Motor neuron (in vitro differentiated cells): ENCODE measurements at regions not wholly inside any gene's neighbourhood (a gene's known extent, or its start where the extent isn't known, plus 50 kb on each side); places are given as distances from the start of the nearest gene placed in this dataset.
A peak's percentile ranks its signal among the peaks of the same experiment; 100 is the strongest.
"Not testable (repeated sequence)": the region's sequence is repeated elsewhere in the genome, so short reads cannot be mapped to it uniquely, and the experiment has no call there.

ENCODE experiments used
- ATAC-seq, 8 experiments: fragments of 200-7000 bp; cut with Tn5 transposase; replicated peaks in 6 of 8; 2 replicates each; pipeline ENCODE4 v1.8.0; 2021; ENCODE audit warnings: mild to moderate bottlenecking in 8 of 8, moderate library complexity in 8 of 8
- H3K27ac ChIP-seq, 2 donors: fragments of 250-450 bp; sonication (Bioruptor Pico); 2 replicates each; pipeline ENCODE4 v1.9.0; 2021; ENCODE audit warnings: antibody characterized with exemption in 2 of 2, mild to moderate bottlenecking in 2 of 2, moderate library complexity in 1 of 2
- H3K4me1 ChIP-seq, 2 donors: fragments of 250-450 bp; sonication (Bioruptor Pico); replicated peaks in 1 of 2; 2 replicates each; pipeline ENCODE4 v1.6.1; 2021; ENCODE audit warnings: antibody characterized with exemption in 2 of 2, mild to moderate bottlenecking in 2 of 2, moderate library complexity in 1 of 2
- H3K4me3 ChIP-seq, 5 donors: fragments of 250-450 bp; sonication (Bioruptor Pico); 2 replicates each; pipeline ENCODE4 v1.9.0; 2021; ENCODE audit warnings: antibody characterized with exemption in 5 of 5, mild to moderate bottlenecking in 5 of 5, moderate library complexity in 4 of 5
- WGBS, 10 experiments: fragments of 450-650 bp; shearing (Covaris generic); methylation state at CpG; one replicate each; pipeline ENCODE4 v1.0.0; 2022; 5-methylcytosine and 5-hydroxymethylcytosine counted together
- in situ Hi-C, 9 experiments: fragments of 400-800 bp; cut with MboI; loops; one replicate each; pipeline ENCODE4 v1.15.0; 2021; ENCODE audit warnings: low sequenced_read_pairs in 9 of 9, low pct_unique_long_range_greater_than_20kb in 2 of 9; ENCODE audit not compliant: unreplicated experiment in 9 of 9

DNA sequence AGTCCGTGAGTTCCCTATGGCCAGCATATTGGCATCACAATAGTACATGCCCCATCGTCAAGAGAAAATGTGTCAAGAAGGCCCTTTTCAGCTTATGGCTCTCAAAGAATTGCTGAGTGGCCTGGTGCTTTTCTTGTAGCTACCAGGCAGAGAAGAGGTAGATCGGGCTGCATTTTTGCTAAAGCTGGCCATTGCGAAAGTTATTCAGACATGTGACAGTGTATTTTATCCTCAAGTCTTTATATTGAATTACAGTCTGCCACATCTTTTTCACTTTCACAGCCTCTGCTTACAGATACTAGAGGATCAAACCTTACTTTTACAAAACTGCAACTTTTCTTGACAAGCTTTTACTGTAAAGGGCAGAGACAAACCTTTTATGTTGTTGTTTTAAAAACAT, 261.5 kb upstream of the IGFBP7 start:
- peaks cover 4 to 6% of the 10 kb centered on the region in 2 donors for H3K4me1 ChIP-seq
- in situ Hi-C loops: no loop called here
- no peak overlapping the region for H3K4me3 ChIP-seq
- no peak for ATAC-seq
- WGBS, 10 experiments: 0 to 100% (median 87%) methylated on average over 1 to 4 of the region's 4 CpGs; no CpG with 5 or more reads in 1 of the 10 experiments
- H3K27ac ChIP-seq: no peak overlapping the region

DNA sequence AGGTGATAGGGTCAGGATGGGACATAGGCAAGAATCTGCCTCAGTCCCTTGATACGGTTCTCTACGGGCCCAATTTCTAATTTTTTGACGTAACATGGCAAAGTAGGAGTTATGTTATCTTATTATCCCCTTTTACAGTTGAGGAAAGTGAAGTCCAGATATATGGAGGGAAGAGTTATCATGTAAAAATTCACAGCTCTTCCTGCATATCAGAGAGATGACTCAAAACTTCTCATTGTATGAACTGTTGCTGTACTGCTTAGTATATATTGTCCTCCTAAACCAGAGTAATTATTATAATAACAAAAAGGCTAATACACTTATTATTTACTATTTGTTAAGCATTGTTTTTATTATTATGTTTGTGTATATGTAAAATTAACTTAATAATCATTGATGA, 260.5 kb upstream of the IGFBP7 start:
- in situ Hi-C loops: no loop called here
- no peak for ATAC-seq
- 0 to 100% (median 90%) methylated on average over 1 to 3 of the region's 3 CpGs; no CpG with 5 or more reads in 4 of the 10 experiments for WGBS, 10 experiments
- H3K27ac ChIP-seq: no peak overlapping the region
- H3K4me1 ChIP-seq: peaks cover 3 to 6% of the 10 kb centered on the region in 2 donors
- no peak overlapping the region for H3K4me3 ChIP-seq

DNA sequence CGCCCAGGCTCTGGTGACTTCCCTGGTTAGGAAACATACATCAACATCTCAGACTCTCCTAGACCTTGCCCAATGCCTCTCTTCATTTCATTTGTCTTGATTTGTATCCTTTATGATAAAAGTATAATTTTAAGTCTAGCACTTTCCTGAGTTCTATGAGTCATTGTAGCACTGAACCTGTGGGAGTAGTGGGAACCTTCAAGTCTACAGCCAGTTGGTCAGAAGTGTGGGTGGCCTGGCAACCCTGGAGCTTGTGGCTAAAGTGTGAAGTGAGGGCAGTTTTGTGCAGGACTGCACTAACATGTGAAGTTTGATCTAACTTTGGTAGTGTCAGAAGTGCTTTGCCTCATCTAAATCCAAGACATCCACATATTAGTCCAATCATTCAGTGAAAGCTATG, 259.3 kb upstream of the IGFBP7 start:
- ATAC-seq: no peak
- WGBS, 10 experiments: 83 to 100% (median 100%) methylated on average over 1 of the region's 1 CpG; no CpG with 5 or more reads in 6 of the 10 experiments
- in situ Hi-C loops: no loop called here
- Histone ChIP-seq H3K27ac (no peak overlapping the region), H3K4me1 (peaks cover 3 to 6% of the 10 kb centered on the region in 2 donors), H3K4me3 (no peak overlapping the region)

DNA sequence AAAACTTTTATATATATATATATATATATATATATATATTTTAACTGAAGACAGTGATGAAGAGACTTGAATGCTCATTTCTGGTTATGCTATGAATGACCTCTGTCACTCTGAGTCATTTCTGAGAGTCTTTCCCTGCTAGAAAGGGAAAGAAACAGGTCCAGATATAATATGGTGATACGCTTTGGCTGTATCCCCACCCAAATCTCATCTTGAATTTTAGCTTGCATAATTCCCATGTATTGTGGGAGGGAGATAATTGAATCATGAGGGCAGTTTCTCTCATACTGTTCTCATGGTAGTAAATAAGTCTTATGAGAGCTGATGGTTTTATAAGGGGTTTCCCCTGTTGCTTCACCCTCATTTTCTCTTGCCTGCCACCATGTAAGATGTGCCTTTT, 254.1 kb upstream of the IGFBP7 start:
- H3K27ac ChIP-seq: no peak overlapping the region
- no peak overlapping the region for H3K4me3 ChIP-seq
- no peaks in the 10 kb centered on the region for H3K4me1 ChIP-seq
- WGBS, 10 experiments: 0 to 83% (median 0%) methylated on average over 1 of the region's 1 CpG; no CpG with 5 or more reads in 7 of the 10 experiments
- ATAC-seq: peak in 2 of 8 experiments; percentile 91 to 94
- in situ Hi-C loops: no loop called here

DNA sequence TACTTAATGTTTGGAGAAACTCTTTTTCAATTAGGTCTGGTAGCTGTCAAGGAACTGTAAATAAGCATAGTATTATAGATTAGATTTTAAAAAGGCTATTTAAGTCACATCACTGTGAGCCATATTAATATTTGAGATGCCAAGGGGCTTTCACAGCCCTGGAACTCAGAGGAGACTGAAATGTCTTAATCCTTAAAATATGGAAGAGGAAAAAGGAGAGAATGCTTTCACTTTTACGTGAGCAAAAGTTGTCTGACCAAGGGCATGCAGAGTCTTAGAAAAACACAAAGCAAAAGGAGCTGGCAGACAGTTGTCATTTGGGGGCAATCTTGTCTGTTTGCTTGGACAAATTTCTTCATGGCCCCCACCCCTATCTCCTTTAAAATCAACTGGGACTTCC, 253.2 kb upstream of the IGFBP7 start:
- in situ Hi-C loops: no loop called here
- WGBS, 10 experiments: 0 to 100% (median 63%) methylated on average over 1 of the region's 1 CpG; no CpG with 5 or more reads in 2 of the 10 experiments
- no peak overlapping the region for H3K4me3 ChIP-seq
- ATAC-seq: peak in 2 of 8 experiments; percentile 10 to 22
- no peaks in the 10 kb centered on the region for H3K4me1 ChIP-seq
- no peak overlapping the region for H3K27ac ChIP-seq

DNA sequence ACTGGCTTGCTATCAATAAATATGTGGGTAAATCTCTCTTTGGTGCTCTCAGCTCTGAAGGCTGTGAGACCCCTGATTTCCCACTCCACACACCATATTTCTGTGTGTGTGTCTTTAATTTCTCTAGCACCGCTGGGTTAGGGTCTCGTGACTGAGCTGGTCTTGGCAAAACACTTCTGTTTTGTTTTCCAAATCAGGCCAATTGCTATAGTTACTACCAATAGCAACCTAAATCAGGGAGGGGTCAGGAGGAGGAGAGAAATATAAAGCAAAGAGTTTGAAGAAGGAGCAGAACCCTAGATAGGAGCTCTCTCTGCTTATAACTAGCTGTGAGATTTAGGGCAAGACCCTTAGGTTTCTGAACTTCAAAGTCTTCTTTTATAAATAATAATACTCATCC, 250.5 kb upstream of the IGFBP7 start:
- WGBS, 10 experiments: 6 to 90% (median 77%) methylated on average over 1 to 2 of the region's 2 CpGs; no CpG with 5 or more reads in 3 of the 10 experiments
- Histone ChIP-seq H3K4me3 (no peak overlapping the region), H3K27ac (no peak overlapping the region), H3K4me1 (no peaks in the 10 kb centered on the region)
- ATAC-seq: no peak
- in situ Hi-C loops: no loop called here

DNA sequence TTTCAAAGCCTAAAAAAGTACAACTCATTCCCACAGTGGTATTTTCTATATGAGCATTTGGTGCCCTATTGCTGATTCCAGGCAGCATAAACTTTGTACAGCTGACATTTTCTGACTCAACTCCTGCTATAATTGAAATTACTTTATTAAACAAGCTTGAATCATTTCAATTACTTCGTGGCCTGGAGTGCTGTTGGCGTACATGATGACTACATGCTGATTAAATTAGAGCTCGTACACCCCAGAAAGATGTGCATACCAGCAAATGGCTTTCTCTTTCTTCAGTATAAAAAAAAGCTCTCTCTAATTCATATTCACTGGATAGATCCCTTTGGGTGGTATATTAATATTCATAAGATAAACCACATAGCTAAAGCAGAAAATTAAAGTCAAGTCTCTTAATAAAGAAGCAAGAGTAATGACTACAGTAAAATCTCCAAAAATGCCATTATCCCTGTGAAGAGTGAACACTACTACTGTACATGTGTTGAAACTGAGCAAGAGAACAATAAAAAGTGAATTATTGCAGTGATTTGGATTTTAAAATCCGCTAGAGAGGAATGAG, 245.0 kb upstream of the IGFBP7 start:
- in situ Hi-C loops: no loop called here

DNA sequence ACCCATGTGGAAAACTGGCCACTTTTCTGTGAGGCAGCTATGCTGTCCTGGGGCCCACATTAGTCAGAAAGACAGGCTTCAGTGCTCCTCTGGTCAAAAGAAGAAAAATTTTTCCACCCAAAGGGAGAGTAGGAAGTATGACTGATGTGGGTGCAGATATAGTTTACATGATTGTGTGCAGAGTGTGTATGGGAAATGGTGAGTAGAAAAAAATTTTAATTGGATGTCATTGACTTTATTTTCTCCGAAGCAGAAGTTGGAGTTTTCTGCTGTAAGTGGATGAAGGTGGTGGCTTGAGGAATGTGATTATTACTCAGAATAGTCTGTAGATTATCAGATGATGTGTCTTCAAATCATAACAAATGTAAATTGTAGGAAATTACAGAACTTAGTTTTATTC, 241.5 kb upstream of the IGFBP7 start:
- ATAC-seq: no peak
- H3K27ac ChIP-seq: no peak overlapping the region
- H3K4me3 ChIP-seq: no peak overlapping the region
- no peaks in the 10 kb centered on the region for H3K4me1 ChIP-seq
- WGBS, 10 experiments: 0 to 100% (median 81%) methylated on average over 1 of the region's 1 CpG; no CpG with 5 or more reads in 4 of the 10 experiments
- in situ Hi-C loops: no loop called here

More for the DNA sequence above, 245.0 kb upstream of the IGFBP7 start:
- H3K27ac ChIP-seq: no peak overlapping the region
- no peaks in the 10 kb centered on the region for H3K4me1 ChIP-seq
- 13 to 100% (median 51%) methylated on average over 2 to 4 of the region's 4 CpGs; no CpG with 5 or more reads in 2 of the 10 experiments for whole genome bisulfite sequencing, 10 experiments
- ATAC-seq: peak in 5 of 8 experiments; percentile 15 to 86 (median 64)
- H3K4me3 ChIP-seq: no peak overlapping the region

DNA sequence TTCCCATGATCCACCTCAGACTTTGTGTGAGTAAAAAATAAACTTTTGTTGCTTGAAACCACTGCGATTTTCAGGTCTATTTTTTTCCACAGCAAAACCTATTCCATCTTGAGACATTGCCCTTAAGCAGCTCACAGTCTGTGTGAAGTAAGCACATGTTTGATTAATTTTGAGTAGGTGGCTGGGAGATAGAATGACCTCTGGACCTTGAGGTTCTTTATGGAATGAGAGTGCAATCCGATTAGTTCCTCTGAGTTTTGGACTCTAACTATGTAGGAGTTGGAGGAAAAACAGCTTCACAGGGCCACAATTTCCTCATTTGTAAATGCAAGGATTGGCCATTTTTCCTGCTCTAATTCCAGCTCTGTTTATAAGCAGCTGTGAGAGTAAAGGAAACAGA, 234.1 kb upstream of the IGFBP7 start:
- no peak overlapping the region for H3K27ac ChIP-seq
- WGBS, 10 experiments: 0 to 100% (median 93%) methylated on average over 1 to 2 of the region's 2 CpGs; no CpG with 5 or more reads in 3 of the 10 experiments
- H3K4me1 ChIP-seq: no peaks in the 10 kb centered on the region
- in situ Hi-C loops: no loop called here
- no peak for ATAC-seq
- H3K4me3 ChIP-seq: no peak overlapping the region

DNA sequence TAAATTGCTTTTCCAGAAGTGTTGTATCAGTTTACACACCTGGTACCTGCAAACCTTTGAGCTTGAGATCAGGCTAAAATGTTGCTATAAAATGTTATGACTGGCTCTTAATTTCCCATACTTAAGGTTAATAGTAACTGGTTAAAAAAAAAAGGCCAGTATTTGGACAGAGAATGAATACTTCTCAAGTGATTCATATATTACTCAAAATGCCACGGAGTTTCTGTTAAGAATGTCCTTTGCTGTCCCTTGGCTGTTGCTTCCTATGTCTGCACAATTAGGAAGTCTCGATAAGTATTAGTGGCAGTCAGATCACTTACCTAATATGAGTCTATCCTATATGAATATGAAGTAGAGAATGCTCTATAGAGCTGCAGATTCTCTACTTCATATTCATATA, 232.2 kb upstream of the IGFBP7 start:
- Histone ChIP-seq H3K4me3 (no peak overlapping the region), H3K4me1 (no peaks in the 10 kb centered on the region), H3K27ac (no peak overlapping the region)
- peak in 2 of 8 experiments; percentile 30 to 73 for ATAC-seq
- in situ Hi-C loops: no loop called here
- WGBS, 10 experiments: 0 to 100% (median 83%) methylated on average over 1 to 2 of the region's 2 CpGs

DNA sequence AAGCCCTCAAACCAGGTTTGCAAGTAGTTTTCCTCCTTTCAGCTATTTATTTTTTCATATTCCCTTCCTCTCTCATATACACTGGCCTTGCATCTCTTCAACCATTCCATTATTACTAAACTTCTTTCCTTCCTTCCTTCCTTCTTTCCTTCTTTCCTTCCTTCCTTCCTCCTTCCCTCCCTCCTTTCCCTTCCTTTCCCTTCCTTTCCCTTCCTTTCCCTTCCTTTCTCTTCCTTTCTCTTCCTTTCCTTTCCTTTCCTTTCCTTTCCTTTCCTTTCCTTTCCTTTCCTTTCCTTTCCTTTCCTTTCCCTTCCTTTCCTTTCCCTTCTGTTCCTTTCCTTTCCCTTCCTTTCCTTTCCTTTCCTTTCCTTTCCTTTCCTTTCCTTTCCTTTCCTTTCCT, 228.7 kb upstream of the IGFBP7 start:
- in situ Hi-C loops, ATAC-seq, H3K4me3 ChIP-seq, H3K27ac ChIP-seq, H3K4me1 ChIP-seq: not testable (repeated sequence)

DNA sequence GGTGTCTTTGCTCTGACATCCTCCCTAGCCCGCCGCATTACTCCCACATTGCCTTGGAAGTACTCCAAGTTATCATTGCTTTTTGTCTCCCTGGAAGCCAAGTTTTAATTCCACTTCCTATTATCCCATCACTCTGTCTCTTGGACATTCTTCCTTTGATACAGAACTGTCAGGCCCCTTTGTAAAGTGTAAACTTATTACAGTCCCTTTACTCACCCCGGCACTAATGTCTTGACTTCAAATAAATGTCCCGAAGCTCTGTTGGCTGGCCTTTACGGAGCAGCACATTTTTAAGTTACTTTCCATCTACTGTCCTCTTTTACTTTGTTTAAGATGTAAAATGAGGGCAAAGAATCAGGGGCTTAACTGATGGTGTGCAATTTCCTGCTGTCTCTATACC, 223.5 kb upstream of the IGFBP7 start:
- ATAC-seq: peak in 5 of 8 experiments; percentile 32 to 95 (median 77)
- peaks cover 4 to 15% of the 10 kb centered on the region in 2 donors for H3K4me1 ChIP-seq
- H3K4me3 ChIP-seq: no peak overlapping the region
- H3K27ac ChIP-seq: no peak overlapping the region
- in situ Hi-C loops: no loop called here
- WGBS, 10 experiments: 20 to 58% (median 43%) methylated on average over 1 to 5 of the region's 5 CpGs

DNA sequence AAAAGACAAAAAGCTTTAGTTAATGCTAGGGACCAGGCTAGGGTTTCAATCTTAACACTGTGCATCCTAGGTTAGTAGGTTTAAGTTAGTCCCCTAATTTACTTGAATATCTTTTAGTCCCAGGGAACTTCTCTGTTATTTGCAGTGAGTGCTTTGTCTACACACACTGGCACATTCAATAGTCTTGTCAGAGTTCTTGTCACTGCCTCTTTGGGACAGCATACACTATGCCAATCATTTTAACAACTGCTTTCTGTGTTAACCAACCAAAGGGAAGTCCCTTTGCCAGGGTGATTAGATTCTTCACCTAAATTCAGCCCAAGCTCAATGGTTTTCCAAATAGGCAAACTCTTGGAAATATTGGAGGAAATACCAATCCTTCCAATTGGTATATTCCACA, 221.8 kb upstream of the IGFBP7 start:
- Histone ChIP-seq H3K4me3 (no peak overlapping the region), H3K27ac (no peak overlapping the region), H3K4me1 (peaks cover 4 to 18% of the 10 kb centered on the region in 2 donors)
- in situ Hi-C loops: no loop called here
- ATAC-seq: no peak

DNA sequence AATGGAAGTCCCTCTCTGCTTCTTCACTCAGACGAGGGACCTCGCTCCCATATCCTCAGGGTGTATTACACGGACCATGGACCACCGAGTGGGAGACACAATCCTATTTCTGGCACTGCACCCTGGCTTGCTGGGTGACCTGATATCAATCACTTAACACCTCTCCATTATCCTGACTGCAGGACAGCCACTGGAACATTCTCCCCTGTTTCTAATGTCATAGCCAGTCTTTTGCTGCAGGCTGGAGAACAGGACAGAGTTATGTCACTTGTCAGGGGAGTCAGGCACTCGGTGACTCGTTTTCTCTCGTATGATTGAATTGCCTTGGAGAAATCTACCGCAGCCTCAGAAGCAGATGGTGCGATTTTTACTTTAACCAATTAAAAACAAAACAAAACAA, 219.1 kb upstream of the IGFBP7 start:
- ATAC-seq: no peak
- Histone ChIP-seq H3K4me3 (no peak overlapping the region), H3K27ac (no peak overlapping the region), H3K4me1 (peaks cover 4 to 18% of the 10 kb centered on the region in 2 donors)
- in situ Hi-C loops: no loop called here
- WGBS, 10 experiments: 10 to 97% (median 61%) methylated on average over 4 to 7 of the region's 9 CpGs; no CpG with 5 or more reads in 2 of the 10 experiments
